Vagina (tissue), 2 donors: ENCODE measurements at regions not wholly inside any gene's neighbourhood (a gene's known extent, or its start where the extent isn't known, plus 50 kb on each side); places are given as distances from the start of the nearest gene placed in this dataset.

Experiments
- CTCF ChIP-seq, 3 experiments: fragments of 450-650 bp in 2 of 3; fragments of 200-600 bp in 1 of 3; sonication (generic) in 1 of 3; IDR thresholded peaks; one replicate each; pipeline ENCODE4 v1.5.1; 2017 to 2019; ENCODE audit warnings: antibody characterized with exemption in 3 of 3, mild to moderate bottlenecking in 2 of 3, moderate library complexity in 2 of 3
- POLR2A ChIP-seq, 2 donors: fragments of 450-650 bp; IDR thresholded peaks; one replicate each; pipeline ENCODE4 v1.6.1; 2017; ENCODE audit warnings: antibody characterized with exemption in 2 of 2, mild to moderate bottlenecking in 2 of 2, moderate library complexity in 2 of 2
- POLR2AphosphoS5 ChIP-seq, 2 donors: sonication (generic); formaldehyde crosslinking; IDR thresholded peaks; one replicate each; pipeline ENCODE4 v1.9.0; 2017; ENCODE audit warnings: antibody characterized with exemption in 2 of 2, mild to moderate bottlenecking in 2 of 2, low read depth in 1 of 2; ENCODE audit not compliant: insufficient read depth in 1 of 2

- TF ChIP-seq CTCF (IDR thresholded peaks at IDR 0.05) (no peak), POLR2A (IDR thresholded peaks at IDR 0.05) (no peak), POLR2AphosphoS5 (IDR thresholded peaks at IDR 0.05; ENCODE audit: insufficient read depth in 1 of 2, low read depth in 1 of 2) (peak in 1 of 2 donors; percentile 39)
These were observed 249.1 kb upstream of the MCTP2 start for GRCh38 chr15:93982226-93982727.
